ENCODE measurements at regions not wholly inside any gene's neighbourhood (a gene's known extent, or its start where the extent isn't known, plus 50 kb on each side); places are given as distances from the start of the nearest gene placed in this dataset.

DNA sequence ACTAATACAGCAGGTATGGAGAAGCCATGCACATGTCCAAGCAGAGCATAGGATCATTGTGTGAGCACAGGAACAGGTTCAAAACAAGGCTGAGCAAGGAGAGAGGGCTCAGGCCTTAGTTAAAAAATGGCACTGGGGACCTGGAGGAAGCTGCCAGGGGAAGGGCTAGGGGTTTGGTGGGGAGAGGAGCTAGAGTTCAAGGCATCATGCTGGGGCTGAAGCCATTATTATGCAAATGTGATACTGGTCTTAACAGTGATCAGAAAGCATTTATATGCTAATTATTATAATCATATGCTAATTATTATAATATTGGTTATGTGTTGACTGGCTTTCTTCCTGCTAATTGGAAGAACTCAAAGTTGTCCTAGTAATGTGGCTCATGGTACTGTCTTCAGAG, 546.0 kb upstream of the CFAP20DC start:
- no peak for DNase-seq (ENCODE audit: low read depth)
- TF ChIP-seq, protein P1, sequence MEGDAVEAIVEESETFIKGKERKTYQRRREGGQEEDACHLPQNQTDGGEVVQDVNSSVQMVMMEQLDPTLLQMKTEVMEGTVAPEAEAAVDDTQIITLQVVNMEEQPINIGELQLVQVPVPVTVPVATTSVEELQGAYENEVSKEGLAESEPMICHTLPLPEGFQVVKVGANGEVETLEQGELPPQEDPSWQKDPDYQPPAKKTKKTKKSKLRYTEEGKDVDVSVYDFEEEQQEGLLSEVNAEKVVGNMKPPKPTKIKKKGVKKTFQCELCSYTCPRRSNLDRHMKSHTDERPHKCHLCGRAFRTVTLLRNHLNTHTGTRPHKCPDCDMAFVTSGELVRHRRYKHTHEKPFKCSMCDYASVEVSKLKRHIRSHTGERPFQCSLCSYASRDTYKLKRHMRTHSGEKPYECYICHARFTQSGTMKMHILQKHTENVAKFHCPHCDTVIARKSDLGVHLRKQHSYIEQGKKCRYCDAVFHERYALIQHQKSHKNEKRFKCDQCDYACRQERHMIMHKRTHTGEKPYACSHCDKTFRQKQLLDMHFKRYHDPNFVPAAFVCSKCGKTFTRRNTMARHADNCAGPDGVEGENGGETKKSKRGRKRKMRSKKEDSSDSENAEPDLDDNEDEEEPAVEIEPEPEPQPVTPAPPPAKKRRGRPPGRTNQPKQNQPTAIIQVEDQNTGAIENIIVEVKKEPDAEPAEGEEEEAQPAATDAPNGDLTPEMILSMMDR (IDR thresholded peaks at IDR 0.05; ENCODE audit: insufficient read depth, low read depth, low read length, missing control alignments): no peak
- no peak overlapping the region for H3K4me3 ChIP-seq (ENCODE audit: low read depth, low read length)

DNA sequence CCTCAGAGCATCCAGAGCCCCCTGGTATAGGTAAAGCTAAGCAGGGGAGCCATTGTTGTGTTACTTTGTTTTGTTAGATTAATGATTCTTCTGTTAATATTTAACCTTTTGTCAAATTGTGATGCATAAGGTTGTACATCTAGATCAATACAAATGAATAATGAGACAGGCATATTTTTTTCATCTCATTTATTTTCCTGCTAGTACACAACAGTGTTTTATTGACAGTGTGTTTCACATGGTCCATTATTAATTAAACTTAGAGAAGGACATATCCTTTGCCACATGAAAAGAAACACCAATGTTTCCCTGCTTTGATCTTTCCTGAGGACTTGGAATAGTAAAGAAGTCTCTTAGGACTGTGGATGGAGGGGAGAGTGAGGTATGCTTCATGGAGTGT, 543.6 kb upstream of the CFAP20DC start:
- H3K4me3 ChIP-seq (ENCODE audit: low read depth, low read length): no peak overlapping the region
- DNase-seq (ENCODE audit: low read depth): no peak
- TF ChIP-seq, protein P1 (IDR thresholded peaks at IDR 0.05; ENCODE audit: insufficient read depth, low read depth, low read length, missing control alignments): no peak

DNA sequence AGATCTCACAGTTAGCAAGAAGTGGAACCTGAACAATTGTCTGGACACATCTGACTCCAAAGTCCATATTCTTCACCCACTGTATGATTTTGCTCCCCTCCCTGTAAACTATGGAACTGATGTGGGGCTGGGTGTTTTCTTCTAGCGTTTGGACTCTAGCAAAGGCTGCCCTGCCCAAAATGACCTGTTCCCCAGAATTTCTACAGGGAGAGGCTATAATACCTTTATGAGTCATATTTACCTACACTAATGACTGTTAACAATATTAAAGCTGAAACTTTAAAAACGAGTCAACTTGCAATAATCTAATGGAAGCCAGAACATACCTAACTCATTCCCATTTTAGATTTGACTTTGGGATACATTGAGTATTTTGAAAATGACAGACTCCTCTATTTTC, 531.2 kb upstream of the CFAP20DC start:
- H3K4me3 ChIP-seq (ENCODE audit: low read depth, low read length): no peak overlapping the region
- TF ChIP-seq, protein P1 (IDR thresholded peaks at IDR 0.05; ENCODE audit: insufficient read depth, low read depth, low read length, missing control alignments): no peak
- no peak for DNase-seq (ENCODE audit: low read depth)

DNA sequence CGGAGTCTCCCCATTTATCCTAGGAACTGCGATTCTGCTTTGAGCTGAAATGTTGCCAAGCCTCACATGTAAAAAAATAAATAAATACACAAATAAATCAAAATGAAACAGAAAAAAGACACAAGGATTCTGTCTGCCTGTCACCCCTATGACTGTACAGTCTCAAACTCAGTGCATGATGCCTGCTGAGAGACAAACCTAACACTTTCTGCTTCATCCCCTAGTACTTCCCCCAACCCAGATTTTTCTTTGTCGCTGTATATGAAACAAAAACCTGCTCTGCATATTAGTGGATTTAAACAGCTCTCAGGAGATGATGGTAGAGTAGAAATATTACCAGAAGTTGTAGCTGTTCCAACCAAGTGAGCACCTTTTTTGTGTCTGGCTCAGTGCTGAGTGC, 530.7 kb upstream of the CFAP20DC start:
- DNase-seq (ENCODE audit: low read depth): peak; percentile 18
- TF ChIP-seq, protein P1 (IDR thresholded peaks at IDR 0.05; ENCODE audit: insufficient read depth, low read depth, low read length, missing control alignments): no peak
- H3K4me3 ChIP-seq (ENCODE audit: low read depth, low read length): no peak overlapping the region

DNA sequence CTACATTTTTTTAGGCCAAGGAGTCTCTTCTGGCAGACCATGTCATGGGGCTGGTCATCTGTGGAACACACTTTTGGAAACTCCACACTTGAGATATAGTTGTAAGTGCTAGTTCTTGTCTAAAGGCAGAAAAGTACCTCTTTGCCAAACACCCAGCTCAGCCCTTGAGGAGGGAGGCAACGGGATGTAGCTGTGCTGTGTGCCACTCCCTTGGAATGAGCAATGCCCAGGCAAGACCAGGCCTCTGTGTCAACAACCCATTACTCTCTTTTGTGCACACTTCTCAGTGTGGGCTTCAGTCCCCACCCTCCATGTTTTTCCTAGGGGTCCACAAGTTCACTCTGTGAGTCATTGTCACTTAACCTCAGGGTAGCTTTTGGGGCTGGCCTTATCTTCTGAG, 528.3 kb upstream of the CFAP20DC start:
- no peak for DNase-seq (ENCODE audit: low read depth)

DNA sequence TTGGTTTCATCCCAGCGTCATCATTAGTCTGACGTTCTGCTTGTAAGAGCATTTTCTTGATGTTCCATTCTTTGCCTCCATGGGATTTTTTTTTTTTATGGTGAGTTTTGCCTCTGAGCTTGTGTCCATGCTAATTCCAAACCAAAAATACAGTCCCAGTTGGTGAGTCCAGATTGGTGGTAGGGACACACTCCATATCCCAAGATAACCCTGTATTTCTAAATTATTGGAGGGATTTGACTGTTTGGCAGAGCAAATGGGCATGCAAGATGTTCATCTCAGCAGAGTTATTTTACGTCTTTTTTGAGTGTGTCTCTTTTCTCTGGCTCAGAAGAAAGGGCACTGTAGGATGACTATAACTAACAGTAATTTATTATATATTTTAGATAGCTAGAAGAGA, 526.8 kb upstream of the CFAP20DC start:
- no peak overlapping the region for H3K4me3 ChIP-seq (ENCODE audit: low read depth, low read length)
- TF ChIP-seq, protein P1 (IDR thresholded peaks at IDR 0.05; ENCODE audit: insufficient read depth, low read depth, low read length, missing control alignments): no peak
- no peak for DNase-seq (ENCODE audit: low read depth)

More for the DNA sequence above, 528.3 kb upstream of the CFAP20DC start:
- H3K4me3 ChIP-seq (ENCODE audit: low read depth, low read length): no peak overlapping the region
- TF ChIP-seq, protein P1 (IDR thresholded peaks at IDR 0.05; ENCODE audit: insufficient read depth, low read depth, low read length, missing control alignments): no peak

Data from GM12865 (cell line).